DMS 273 treated with DMSO at 0.1 percent for 48 hours (cell line): ENCODE measurements at regions not wholly inside any gene's neighbourhood (a gene's known extent, or its start where the extent isn't known, plus 50 kb on each side); places are given as distances from the start of the nearest gene placed in this dataset.

ENCODE experiments used
- DNase-seq: peaks from one replicate; lab custom pipeline; 2025; lab: John Stamatoyannopoulos, UW

- DNase-seq = no peak
Observed at GRCh38 chr3:22942981-22943380, 260.1 kb upstream of the UBE2E2 start.

- no peak for DNase-seq
Observed at GRCh38 chr3:22947851-22948250, 255.3 kb upstream of the UBE2E2 start.

- DNase-seq = no peak
Observed at GRCh38 chr3:22951910-22952309, 251.2 kb upstream of the UBE2E2 start.

GRCh38 chr3:22952860-22953259 lies 250.3 kb upstream of the UBE2E2 start:
- no peak for DNase-seq

- DNase-seq = no peak
Observed at GRCh38 chr3:22959593-22959992, 243.5 kb upstream of the UBE2E2 start.

GRCh38 chr3:22960105-22960984 lies 242.8 kb upstream of the UBE2E2 start:
- DNase-seq = no peak

- DNase-seq = no peak
Observed at GRCh38 chr3:22962244-22962643, 240.9 kb upstream of the UBE2E2 start.

- no peak for DNase-seq
Observed at GRCh38 chr3:22966349-22966748, 236.8 kb upstream of the UBE2E2 start.

GRCh38 chr3:22969276-22969675 lies 233.9 kb upstream of the UBE2E2 start:
- no peak for DNase-seq

- DNase-seq = no peak
Observed at GRCh38 chr3:22971497-22971896, 231.6 kb upstream of the UBE2E2 start.

GRCh38 chr3:22977042-22977441 lies 226.1 kb upstream of the UBE2E2 start:
- no peak for DNase-seq

GRCh38 chr3:22977650-22978289 lies 225.4 kb upstream of the UBE2E2 start:
- DNase-seq = no peak

GRCh38 chr3:22979581-22979980 lies 223.5 kb upstream of the UBE2E2 start:
- no peak for DNase-seq

GRCh38 chr3:22980346-22980745 lies 222.8 kb upstream of the UBE2E2 start:
- no peak for DNase-seq

- no peak for DNase-seq
Observed at GRCh38 chr3:22981166-22981565, 222.0 kb upstream of the UBE2E2 start.

GRCh38 chr3:22981861-22982260 lies 221.3 kb upstream of the UBE2E2 start:
- no peak for DNase-seq

GRCh38 chr3:22982981-22983587 lies 220.0 kb upstream of the UBE2E2 start:
- DNase-seq = no peak

- no peak for DNase-seq
Observed at GRCh38 chr3:22986958-22987357, 216.2 kb upstream of the UBE2E2 start.

GRCh38 chr3:22988566-22988965 lies 214.6 kb upstream of the UBE2E2 start:
- no peak for DNase-seq

- DNase-seq = no peak
Observed at GRCh38 chr3:22989716-22990115, 213.4 kb upstream of the UBE2E2 start.

- no peak for DNase-seq
Observed at GRCh38 chr3:22990291-22991200, 212.6 kb upstream of the UBE2E2 start.

GRCh38 chr3:22994781-22995180 lies 208.3 kb upstream of the UBE2E2 start:
- no peak for DNase-seq
